ENCODE measurements at regions not wholly inside any gene's neighbourhood (a gene's known extent, or its start where the extent isn't known, plus 50 kb on each side); places are given as distances from the start of the nearest gene placed in this dataset.

DNA sequence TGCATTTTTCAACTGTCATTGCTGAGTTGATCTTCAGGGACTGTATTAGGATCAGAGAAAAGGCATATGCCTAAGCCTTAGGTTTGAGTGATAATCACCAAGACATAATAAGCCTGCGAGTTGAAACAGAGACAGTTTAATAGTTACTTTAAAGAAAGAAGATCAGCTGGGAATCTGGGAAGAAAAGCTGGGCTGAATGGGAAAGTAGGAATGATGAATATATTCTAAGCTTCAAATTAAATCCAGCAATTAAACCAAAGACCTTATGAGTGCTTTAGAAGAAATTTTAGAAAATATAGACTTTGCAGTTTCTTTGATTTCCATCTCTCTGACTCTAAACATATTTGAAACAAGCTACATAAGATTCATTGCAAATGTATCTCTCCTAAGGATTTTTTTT, 222.3 kb downstream of the ENC1 start:
- TF ChIP-seq, protein P1, sequence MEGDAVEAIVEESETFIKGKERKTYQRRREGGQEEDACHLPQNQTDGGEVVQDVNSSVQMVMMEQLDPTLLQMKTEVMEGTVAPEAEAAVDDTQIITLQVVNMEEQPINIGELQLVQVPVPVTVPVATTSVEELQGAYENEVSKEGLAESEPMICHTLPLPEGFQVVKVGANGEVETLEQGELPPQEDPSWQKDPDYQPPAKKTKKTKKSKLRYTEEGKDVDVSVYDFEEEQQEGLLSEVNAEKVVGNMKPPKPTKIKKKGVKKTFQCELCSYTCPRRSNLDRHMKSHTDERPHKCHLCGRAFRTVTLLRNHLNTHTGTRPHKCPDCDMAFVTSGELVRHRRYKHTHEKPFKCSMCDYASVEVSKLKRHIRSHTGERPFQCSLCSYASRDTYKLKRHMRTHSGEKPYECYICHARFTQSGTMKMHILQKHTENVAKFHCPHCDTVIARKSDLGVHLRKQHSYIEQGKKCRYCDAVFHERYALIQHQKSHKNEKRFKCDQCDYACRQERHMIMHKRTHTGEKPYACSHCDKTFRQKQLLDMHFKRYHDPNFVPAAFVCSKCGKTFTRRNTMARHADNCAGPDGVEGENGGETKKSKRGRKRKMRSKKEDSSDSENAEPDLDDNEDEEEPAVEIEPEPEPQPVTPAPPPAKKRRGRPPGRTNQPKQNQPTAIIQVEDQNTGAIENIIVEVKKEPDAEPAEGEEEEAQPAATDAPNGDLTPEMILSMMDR (IDR thresholded peaks at IDR 0.05; ENCODE audit: poor library complexity, severe bottlenecking): no peak
- no peak for TF ChIP-seq POLR2AphosphoS5 (IDR thresholded peaks at IDR 0.05)
- TF ChIP-seq EZH2 (IDR thresholded peaks at IDR 0.05; ENCODE audit: borderline replicate concordance, insufficient read depth, low read length, poor library complexity, severe bottlenecking): no peak
- TF ChIP-seq, protein P2, sequence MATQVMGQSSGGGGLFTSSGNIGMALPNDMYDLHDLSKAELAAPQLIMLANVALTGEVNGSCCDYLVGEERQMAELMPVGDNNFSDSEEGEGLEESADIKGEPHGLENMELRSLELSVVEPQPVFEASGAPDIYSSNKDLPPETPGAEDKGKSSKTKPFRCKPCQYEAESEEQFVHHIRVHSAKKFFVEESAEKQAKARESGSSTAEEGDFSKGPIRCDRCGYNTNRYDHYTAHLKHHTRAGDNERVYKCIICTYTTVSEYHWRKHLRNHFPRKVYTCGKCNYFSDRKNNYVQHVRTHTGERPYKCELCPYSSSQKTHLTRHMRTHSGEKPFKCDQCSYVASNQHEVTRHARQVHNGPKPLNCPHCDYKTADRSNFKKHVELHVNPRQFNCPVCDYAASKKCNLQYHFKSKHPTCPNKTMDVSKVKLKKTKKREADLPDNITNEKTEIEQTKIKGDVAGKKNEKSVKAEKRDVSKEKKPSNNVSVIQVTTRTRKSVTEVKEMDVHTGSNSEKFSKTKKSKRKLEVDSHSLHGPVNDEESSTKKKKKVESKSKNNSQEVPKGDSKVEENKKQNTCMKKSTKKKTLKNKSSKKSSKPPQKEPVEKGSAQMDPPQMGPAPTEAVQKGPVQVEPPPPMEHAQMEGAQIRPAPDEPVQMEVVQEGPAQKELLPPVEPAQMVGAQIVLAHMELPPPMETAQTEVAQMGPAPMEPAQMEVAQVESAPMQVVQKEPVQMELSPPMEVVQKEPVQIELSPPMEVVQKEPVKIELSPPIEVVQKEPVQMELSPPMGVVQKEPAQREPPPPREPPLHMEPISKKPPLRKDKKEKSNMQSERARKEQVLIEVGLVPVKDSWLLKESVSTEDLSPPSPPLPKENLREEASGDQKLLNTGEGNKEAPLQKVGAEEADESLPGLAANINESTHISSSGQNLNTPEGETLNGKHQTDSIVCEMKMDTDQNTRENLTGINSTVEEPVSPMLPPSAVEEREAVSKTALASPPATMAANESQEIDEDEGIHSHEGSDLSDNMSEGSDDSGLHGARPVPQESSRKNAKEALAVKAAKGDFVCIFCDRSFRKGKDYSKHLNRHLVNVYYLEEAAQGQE (IDR thresholded peaks at IDR 0.05; ENCODE audit: borderline replicate concordance): no peak
- TF ChIP-seq EP300 (conservative IDR thresholded peaks at IDR 0.05; ENCODE audit: poor library complexity, severe bottlenecking): no peak
- no peak for TF ChIP-seq RAD21 (conservative IDR thresholded peaks at IDR 0.05)
- TF ChIP-seq MXI1 (conservative IDR thresholded peaks at IDR 0.05; ENCODE audit: poor library complexity, severe bottlenecking): no peak
- no peak for TF ChIP-seq SMC3 (conservative IDR thresholded peaks at IDR 0.05; ENCODE audit: poor library complexity)
- no peak for TF ChIP-seq TAF1 (IDR thresholded peaks at IDR 0.05; ENCODE audit: low read depth)
